GF-D8 (cell line): ENCODE measurements at regions not wholly inside any gene's neighbourhood (a gene's known extent, or its start where the extent isn't known, plus 50 kb on each side); places are given as distances from the start of the nearest gene placed in this dataset.

Experiments
- DNase-seq: peaks from one replicate; lab custom pipeline; 2025; lab: John Stamatoyannopoulos, UW

GRCh38 chr5:62111428-62111827 is 194.6 kb upstream of the KIF2A start:
- DNase-seq = no peak

DNA sequence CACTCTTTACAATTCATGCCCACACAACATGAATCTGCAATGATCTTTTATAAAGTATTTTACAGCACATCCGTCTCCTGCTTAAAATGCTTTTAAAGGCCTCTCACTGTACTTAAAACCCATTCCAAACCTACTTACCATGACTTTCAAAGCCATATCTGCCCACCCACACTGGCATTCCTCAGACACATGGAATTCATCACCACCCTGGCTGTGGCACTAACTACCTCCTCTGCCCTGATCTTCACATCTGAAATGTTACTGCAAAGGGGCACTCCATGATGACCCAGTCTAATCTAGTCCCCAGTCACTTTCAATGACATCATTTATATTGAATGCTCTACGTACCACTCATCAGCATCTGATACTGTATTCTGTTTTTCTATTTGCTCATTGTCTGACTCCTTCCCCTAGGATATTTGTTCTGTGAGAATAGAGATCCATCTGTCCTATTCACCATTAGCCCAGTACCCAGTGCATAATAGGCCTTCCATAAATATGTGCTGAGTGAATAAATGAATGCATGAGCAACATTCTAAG is 193.2 kb upstream of the KIF2A start:
- DNase-seq = no peak

DNA sequence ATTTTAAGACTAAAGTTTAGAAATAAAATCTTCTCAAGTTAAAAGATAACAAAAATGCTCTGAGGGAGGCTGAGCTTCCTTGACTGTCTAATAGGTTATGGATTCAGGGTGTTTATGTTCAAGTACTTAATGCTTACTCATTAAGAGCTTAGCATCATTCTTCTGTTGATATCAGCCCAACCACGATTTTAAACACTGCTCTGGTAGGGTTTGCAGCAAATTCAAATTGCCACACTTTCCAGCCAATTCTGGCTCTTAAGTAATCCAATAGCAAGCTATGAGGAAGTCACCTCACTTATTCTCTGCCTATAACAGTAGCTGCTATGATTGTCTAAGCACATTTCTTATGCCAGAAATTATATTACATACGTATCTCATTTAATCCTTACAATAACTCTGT is 191.0 kb upstream of the KIF2A start:
- DNase-seq = no peak

DNA sequence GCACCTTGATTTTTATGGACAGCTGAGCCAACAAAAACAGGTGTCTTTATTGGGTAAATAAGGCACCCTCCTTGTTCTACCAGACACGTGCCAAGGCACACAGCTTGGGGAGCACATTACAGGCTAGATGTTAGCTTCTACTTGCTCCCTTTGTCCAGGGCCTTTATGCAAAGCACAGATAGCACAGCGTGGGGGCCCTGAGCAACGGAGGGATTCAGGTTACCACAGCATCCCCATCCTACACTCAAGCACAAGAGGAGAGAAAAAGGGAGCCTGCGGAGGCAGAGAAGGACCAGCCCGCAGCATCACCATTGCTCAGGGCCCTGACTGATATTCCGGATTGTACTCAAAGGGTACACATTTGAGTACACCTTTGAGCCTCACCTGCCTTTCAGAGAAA is 181.7 kb upstream of the KIF2A start:
- no peak for DNase-seq

DNA sequence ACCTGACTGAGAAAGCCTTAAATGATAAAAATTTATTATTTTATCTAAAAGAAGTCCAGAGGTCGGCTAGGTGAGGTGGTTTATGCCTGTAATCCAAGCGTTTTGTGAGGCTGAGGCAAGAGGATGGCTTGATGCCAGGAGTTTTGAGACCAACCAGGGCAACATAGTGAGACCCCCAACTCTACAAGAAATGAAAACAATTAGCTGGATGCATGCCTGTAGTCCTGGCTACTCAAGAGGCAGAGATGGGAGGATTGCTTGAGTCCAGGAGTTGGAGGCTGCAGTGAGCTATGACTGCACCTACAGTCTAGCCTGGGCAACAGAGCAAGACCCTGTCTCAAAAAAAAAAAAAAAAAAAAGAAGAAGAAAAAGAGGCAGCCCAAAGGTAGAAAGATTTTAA is 179.9 kb upstream of the KIF2A start:
- no peak for DNase-seq

- DNase-seq = no peak
These were observed 178.8 kb upstream of the KIF2A start for GRCh38 chr5:62127098-62127736.

DNA sequence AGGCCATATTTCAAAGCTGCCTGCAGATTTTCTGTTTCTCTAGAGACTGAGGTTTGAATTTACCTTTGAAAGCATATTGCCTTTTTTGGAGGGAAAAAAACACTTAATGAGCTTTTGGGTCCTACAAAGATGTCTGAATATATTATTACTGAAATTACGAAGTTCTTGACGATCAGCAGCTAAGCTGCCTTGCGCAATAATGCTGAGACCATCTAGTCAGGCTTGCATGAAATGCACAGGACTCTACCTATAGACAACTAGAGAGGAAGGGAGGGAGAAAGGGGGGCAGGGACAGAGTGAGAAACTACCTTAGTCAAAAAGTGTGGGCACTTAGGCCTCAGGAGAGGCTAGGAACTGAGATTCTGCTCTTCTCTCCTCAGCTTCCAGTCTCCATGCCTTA is 175.9 kb upstream of the KIF2A start:
- DNase-seq = no peak

DNA sequence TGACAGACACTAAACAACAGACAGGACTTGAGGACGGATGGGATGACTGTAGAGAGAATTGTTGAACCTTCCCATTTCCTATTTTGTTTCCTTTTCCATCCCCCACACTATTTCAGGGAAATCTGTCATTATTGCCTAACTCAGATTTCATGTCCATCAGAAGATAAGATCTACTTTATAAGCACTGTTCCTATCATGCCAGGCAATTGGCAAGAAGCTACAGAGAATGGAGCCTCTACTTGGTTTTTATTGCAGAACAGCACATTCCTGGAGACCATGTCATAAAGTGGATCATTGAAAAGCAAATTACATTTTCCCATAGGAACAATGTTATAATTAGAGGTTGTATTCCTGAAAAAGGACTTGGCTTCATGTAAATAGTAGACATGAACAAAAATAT is 173.7 kb upstream of the KIF2A start:
- DNase-seq = no peak

GRCh38 chr5:62133426-62133825 is 172.6 kb upstream of the KIF2A start:
- DNase-seq = no peak

DNA sequence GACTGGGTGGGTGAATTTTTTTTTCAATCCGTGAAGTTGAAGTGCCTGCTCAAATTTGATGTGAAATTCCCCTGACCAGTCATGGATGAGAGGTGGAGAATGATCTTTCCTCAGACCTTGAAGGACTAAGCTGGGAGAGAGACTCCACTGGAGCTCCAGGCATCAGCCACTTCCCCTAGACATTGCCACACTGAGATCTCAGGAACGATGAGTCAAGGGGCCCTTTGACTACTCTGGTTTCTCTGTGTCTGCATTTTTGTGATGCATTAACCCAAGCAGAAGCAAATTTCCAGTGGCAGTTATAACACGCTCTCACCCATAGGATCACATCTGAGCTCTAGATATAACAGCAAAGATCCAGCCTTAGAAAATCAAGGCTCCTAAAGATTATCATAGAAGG is 171.2 kb upstream of the KIF2A start:
- DNase-seq = no peak

DNA sequence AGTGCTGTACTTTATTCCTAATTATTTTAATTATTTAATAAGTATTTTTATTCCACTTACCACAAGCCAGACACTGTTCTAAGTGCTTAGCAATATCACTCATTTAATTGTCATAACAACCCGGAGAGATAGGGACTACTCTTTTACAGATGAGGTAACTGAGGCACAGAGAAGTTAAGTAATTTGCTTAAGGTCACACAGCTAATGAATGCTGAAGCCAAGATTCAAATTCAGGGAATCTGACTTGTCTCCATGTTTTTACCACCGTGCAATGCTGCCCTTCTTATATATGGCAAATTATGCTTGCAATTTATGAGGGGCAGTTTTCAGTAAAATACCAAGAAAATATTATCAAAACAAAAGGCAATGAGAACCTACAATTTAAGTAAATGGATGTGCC is 168.4 kb upstream of the KIF2A start:
- no peak for DNase-seq

- DNase-seq = no peak
These were observed 167.4 kb upstream of the KIF2A start for GRCh38 chr5:62138607-62139006.

- DNase-seq = no peak
These were observed 166.3 kb upstream of the KIF2A start for GRCh38 chr5:62139741-62140140.

GRCh38 chr5:62142351-62142750 is 163.7 kb upstream of the KIF2A start:
- no peak for DNase-seq

- DNase-seq = no peak
These were observed 162.5 kb upstream of the KIF2A start for GRCh38 chr5:62143268-62144229.

- no peak for DNase-seq
These were observed 161.5 kb upstream of the KIF2A start for GRCh38 chr5:62144401-62145022.

DNA sequence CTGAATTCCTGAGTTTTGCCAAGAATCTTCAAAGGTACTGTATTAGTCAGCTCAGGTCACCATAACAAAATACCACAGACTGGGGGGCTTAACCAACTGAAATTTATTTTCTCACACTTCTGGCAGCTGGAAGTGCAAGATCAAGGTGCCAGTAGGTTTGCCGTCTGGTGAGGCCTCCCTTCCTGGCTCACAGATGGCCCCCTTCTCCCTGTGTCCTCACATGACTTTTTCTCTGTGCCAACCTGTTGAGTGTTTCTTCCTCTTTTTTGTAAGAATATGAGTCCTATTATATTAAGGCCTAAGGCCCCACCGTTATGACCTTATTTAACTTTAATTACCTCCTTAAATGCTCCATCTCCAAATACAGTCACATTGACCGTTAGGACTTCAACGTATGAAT is 156.1 kb upstream of the KIF2A start:
- DNase-seq = peak; percentile 3

DNA sequence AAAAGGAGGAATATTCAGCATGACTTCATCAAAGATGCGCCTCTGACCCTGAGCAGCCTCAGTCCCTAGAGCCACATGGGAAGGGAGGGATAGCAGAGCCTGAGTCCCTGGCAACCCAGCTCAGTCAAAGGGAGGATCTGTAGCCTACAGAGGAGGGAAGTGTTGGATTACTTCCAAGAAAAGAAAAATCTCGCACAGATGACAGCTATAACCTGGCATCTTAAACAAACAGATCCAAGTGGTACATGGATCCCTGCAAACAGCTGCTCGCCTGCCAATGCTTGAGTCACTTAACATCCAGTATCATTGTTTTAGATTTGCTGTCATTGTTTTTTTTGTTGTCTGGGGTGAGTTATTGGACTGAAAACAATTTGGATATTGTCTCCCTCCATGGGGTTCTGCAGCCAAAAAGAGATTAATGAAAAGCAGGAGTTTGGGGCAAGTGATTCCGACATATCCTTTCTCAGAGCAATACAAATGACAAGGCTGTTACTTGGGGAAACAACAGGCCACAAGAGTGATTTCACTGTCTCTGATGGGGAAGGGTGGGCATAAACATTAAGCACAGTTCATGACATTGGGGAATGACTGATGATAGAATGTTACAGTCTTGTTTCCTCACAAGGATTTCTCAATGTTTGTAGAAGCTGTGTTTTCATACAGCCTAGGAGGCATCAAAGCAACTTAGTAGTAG is 153.5 kb upstream of the KIF2A start:
- DNase-seq = no peak

- DNase-seq = no peak
These were observed 151.2 kb upstream of the KIF2A start for GRCh38 chr5:62154758-62155157.

- DNase-seq = no peak
These were observed 150.0 kb upstream of the KIF2A start for GRCh38 chr5:62155988-62156387.

DNA sequence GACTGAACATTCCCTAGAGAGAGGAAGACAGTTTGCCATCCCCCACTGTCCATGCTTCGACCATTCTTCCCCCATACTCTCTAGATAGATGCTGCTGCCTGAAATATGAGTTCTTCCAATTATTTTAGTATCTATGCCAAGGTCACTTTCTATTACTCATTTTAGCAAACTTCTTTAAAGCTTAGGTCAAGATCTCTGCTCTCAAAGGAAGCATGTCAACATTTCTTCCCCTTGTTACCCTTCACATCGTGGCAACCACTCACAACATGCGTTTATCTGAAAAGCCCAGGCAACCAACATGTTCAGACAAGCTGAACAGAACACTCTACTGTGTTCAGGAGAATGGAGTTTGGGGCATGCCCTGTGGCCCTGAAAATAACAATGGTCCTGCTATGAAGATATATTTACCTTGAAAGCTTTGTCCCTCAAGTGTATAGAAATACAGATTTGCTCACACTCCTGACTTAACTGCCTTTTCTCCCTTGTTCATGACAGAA is 138.4 kb upstream of the KIF2A start:
- no peak for DNase-seq
